ENCODE measurements at regions not wholly inside any gene's neighbourhood (a gene's known extent, or its start where the extent isn't known, plus 50 kb on each side); places are given as distances from the start of the nearest gene placed in this dataset.

GRCh38 chr1:58964428-58964827 lies 180.6 kb upstream of the JUN start:
- Histone ChIP-seq H3K4me2 (ENCODE audit: low read length) (no peak overlapping the region), H3K36me3 (ENCODE audit: insufficient read depth, low read length) (no peaks in the 10 kb centered on the region), H3K79me2 (ENCODE audit: insufficient read depth, low read length) (no peaks in the 10 kb centered on the region), H3K9ac (ENCODE audit: low read length) (no peak overlapping the region), H3K27ac (ENCODE audit: low read depth, low read length) (no peak overlapping the region), H2AFZ (ENCODE audit: low read depth, low read length) (no peak overlapping the region), H4K20me1 (ENCODE audit: insufficient read depth, low read length) (no peaks in the 10 kb centered on the region), H3K4me3 (ENCODE audit: insufficient read depth, low read depth, low read length) (no peak overlapping the region), H3K27me3 (ENCODE audit: insufficient read depth, low read length) (no peaks in the 10 kb centered on the region), H3K4me1 (ENCODE audit: insufficient read depth, low read length) (no peaks in the 10 kb centered on the region), H3K9me3 (ENCODE audit: insufficient read depth, low read depth, low read length) (no peaks in the 10 kb centered on the region)
- Mint-ChIP-seq H3K27ac (ENCODE audit: unreplicated experiment) (no peak overlapping the region), H3K27me3 (ENCODE audit: low read depth, unreplicated experiment) (peaks cover 2% of the 10 kb centered on the region), H3K4me1 (ENCODE audit: low read depth, unreplicated experiment) (peaks cover 9% of the 10 kb centered on the region), H3K36me3 (ENCODE audit: low read depth, unreplicated experiment) (no peaks in the 10 kb centered on the region), H3K9me3 (ENCODE audit: unreplicated experiment) (peaks cover 6% of the 10 kb centered on the region), H3K4me3 (ENCODE audit: unreplicated experiment) (no peak overlapping the region)
- DNase-seq (ENCODE audit: low read depth) (no peak), FAIRE-seq (no peak)
- no peak for TF ChIP-seq CTCF (IDR thresholded peaks at IDR 0.05; ENCODE audit: insufficient read depth, low read depth, low read length)
- TF ChIP-seq EZH2 (IDR thresholded peaks at IDR 0.05; ENCODE audit: insufficient read depth, low read length) = no peak

GRCh38 chr1:58964880-58965279 lies 181.0 kb upstream of the JUN start:
- FAIRE-seq (no peak), DNase-seq (ENCODE audit: low read depth) (no peak)
- H2AFZ ChIP-seq (ENCODE audit: low read depth, low read length) = no peak overlapping the region
- H3K4me1 ChIP-seq (ENCODE audit: insufficient read depth, low read length) = no peaks in the 10 kb centered on the region
- no peaks in the 10 kb centered on the region for H3K9me3 ChIP-seq (ENCODE audit: insufficient read depth, low read depth, low read length)
- Mint-ChIP-seq H3K4me3 (ENCODE audit: unreplicated experiment) (no peak overlapping the region), H3K27ac (ENCODE audit: unreplicated experiment) (no peak overlapping the region), H3K36me3 (ENCODE audit: low read depth, unreplicated experiment) (no peaks in the 10 kb centered on the region), H3K4me1 (ENCODE audit: low read depth, unreplicated experiment) (peaks cover 9% of the 10 kb centered on the region), H3K9me3 (ENCODE audit: unreplicated experiment) (peaks cover 6% of the 10 kb centered on the region), H3K27me3 (ENCODE audit: low read depth, unreplicated experiment) (peaks cover 2% of the 10 kb centered on the region)
- H3K4me3 ChIP-seq (ENCODE audit: insufficient read depth, low read depth, low read length) = no peak overlapping the region
- no peak overlapping the region for H3K27ac ChIP-seq (ENCODE audit: low read depth, low read length)
- H3K79me2 ChIP-seq (ENCODE audit: insufficient read depth, low read length) = no peaks in the 10 kb centered on the region
- no peaks in the 10 kb centered on the region for H3K36me3 ChIP-seq (ENCODE audit: insufficient read depth, low read length)
- no peak overlapping the region for H3K4me2 ChIP-seq (ENCODE audit: low read length)
- no peaks in the 10 kb centered on the region for H4K20me1 ChIP-seq (ENCODE audit: insufficient read depth, low read length)
- TF ChIP-seq EZH2 (IDR thresholded peaks at IDR 0.05; ENCODE audit: insufficient read depth, low read length) (no peak), CTCF (IDR thresholded peaks at IDR 0.05; ENCODE audit: insufficient read depth, low read depth, low read length) (no peak)
- H3K9ac ChIP-seq (ENCODE audit: low read length) = no peak overlapping the region
- no peaks in the 10 kb centered on the region for H3K27me3 ChIP-seq (ENCODE audit: insufficient read depth, low read length)

- Histone ChIP-seq H3K4me1 (ENCODE audit: insufficient read depth, low read length) (no peaks in the 10 kb centered on the region), H4K20me1 (ENCODE audit: insufficient read depth, low read length) (no peaks in the 10 kb centered on the region), H3K27ac (ENCODE audit: low read depth, low read length) (no peak overlapping the region), H3K36me3 (ENCODE audit: insufficient read depth, low read length) (no peaks in the 10 kb centered on the region), H3K9me3 (ENCODE audit: insufficient read depth, low read depth, low read length) (no peaks in the 10 kb centered on the region), H3K79me2 (ENCODE audit: insufficient read depth, low read length) (no peaks in the 10 kb centered on the region), H3K4me2 (ENCODE audit: low read length) (no peak overlapping the region), H2AFZ (ENCODE audit: low read depth, low read length) (no peak overlapping the region), H3K4me3 (ENCODE audit: insufficient read depth, low read depth, low read length) (no peak overlapping the region), H3K27me3 (ENCODE audit: insufficient read depth, low read length) (no peaks in the 10 kb centered on the region), H3K9ac (ENCODE audit: low read length) (no peak overlapping the region)
- DNase-seq (ENCODE audit: low read depth) (no peak), FAIRE-seq (no peak)
- no peak overlapping the region for H3K4me3 Mint-ChIP-seq (ENCODE audit: unreplicated experiment)
- H3K27me3 Mint-ChIP-seq (ENCODE audit: low read depth, unreplicated experiment) = peaks cover 2% of the 10 kb centered on the region
- H3K27ac Mint-ChIP-seq (ENCODE audit: unreplicated experiment) = no peak overlapping the region
- H3K36me3 Mint-ChIP-seq (ENCODE audit: low read depth, unreplicated experiment) = no peaks in the 10 kb centered on the region
- H3K9me3 Mint-ChIP-seq (ENCODE audit: unreplicated experiment) = peaks cover 3% of the 10 kb centered on the region
- H3K4me1 Mint-ChIP-seq (ENCODE audit: low read depth, unreplicated experiment) = peaks cover 9% of the 10 kb centered on the region
- no peak for TF ChIP-seq CTCF (IDR thresholded peaks at IDR 0.05; ENCODE audit: insufficient read depth, low read depth, low read length)
- no peak for TF ChIP-seq EZH2 (IDR thresholded peaks at IDR 0.05; ENCODE audit: insufficient read depth, low read length)
Measured at GRCh38 chr1:58966103-58966916, 182.5 kb upstream of the JUN start.

All from astrocyte (in vitro differentiated cells and primary cell).